Stomach (tissue), 4 donors: ENCODE measurements at regions not wholly inside any gene's neighbourhood (a gene's known extent, or its start where the extent isn't known, plus 50 kb on each side); places are given as distances from the start of the nearest gene placed in this dataset.

Experiments
- CTCF ChIP-seq, 7 experiments: fragments of 450-650 bp in 4 of 7; fragments of 200-600 bp in 3 of 7; sonication (generic) in 3 of 7; IDR thresholded peaks; one replicate each; pipeline ENCODE4 v1.5.1; 2016 to 2019; ENCODE audit warnings: antibody characterized with exemption in 7 of 7, control low read depth in 2 of 7, mild to moderate bottlenecking in 1 of 7
- EP300 ChIP-seq: sonication (generic); formaldehyde crosslinking; IDR thresholded peaks from one replicate; pipeline ENCODE4 v1.6.1; 2017; ENCODE audit warnings: antibody characterized with exemption
- POLR2A ChIP-seq, 4 donors: fragments of 450-650 bp; IDR thresholded peaks; one replicate each; pipeline ENCODE4 v1.6.1; 2016; ENCODE audit warnings: antibody characterized with exemption in 4 of 4, control low read depth in 2 of 4, mild to moderate bottlenecking in 1 of 4, moderate library complexity in 1 of 4
- POLR2AphosphoS5 ChIP-seq, 3 donors: sonication (generic); formaldehyde crosslinking; IDR thresholded peaks; one replicate each; pipeline ENCODE4 v1.6.1; 2016; ENCODE audit warnings: antibody characterized with exemption in 3 of 3

- no peak for TF ChIP-seq CTCF (IDR thresholded peaks at IDR 0.05)
- TF ChIP-seq POLR2A (IDR thresholded peaks at IDR 0.05), result no peak
- TF ChIP-seq EP300, result no peak
- no peak for TF ChIP-seq POLR2AphosphoS5 (IDR thresholded peaks at IDR 0.05)
Observed at GRCh38 chr20:11738852-11739251, 178.8 kb upstream of the BTBD3 start.
